HG02870 (cell line): ENCODE measurements at regions not wholly inside any gene's neighbourhood (a gene's known extent, or its start where the extent isn't known, plus 50 kb on each side); places are given as distances from the start of the nearest gene placed in this dataset.

Experiments
- ATAC-seq: cut with Tn5 transposase; IDR thresholded peaks from one replicate; pipeline ENCODE4 v1.9.1; 2021; ENCODE audit warnings: mild to moderate bottlenecking, moderate library complexity; ENCODE audit not compliant: unreplicated experiment

DNA sequence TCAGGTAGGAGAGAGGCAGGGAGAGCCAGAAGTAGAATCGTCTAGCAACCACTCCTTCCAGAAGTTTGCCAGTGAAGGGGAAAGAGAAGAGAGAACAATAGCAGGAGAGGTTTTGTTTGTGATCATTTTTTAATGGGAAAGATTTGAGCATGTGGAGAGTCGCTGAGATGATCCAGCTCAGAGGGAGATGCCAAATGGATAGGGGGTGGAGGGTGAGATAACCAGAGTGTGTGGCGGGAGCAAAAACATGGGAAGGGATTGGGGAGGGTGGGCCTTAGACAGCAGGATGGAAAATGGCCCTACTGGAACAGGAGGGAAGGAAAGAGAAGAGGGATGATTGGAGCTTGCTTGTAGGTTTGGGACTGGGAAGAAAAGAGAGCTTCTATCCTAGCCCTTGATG is 269.8 kb downstream of the GLI2 start:
- no peak for ATAC-seq

GRCh38 chr2:121006743-121007489 is 271.2 kb downstream of the GLI2 start:
- no peak for ATAC-seq

GRCh38 chr2:121007490-121007853 is 271.8 kb downstream of the GLI2 start:
- ATAC-seq = no peak

DNA sequence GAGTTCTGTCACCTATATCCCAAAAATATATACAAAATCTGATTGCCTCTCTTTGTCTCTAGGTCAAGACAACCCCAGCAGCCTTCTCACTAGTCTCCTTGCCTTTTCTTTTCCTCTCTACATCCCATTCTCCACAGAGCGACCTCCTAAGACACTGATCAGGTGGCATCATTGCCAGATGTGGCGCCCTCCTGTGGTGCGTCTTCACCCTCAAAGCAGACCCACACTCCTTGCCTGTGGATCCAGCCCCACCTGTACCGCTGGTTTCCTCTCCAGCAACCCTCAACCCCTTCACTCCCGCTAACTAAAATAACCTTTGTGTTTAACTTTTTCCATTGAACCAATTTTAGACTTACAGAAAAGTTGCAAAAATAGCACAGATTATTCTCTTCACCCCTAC is 273.3 kb downstream of the GLI2 start:
- ATAC-seq = no peak

DNA sequence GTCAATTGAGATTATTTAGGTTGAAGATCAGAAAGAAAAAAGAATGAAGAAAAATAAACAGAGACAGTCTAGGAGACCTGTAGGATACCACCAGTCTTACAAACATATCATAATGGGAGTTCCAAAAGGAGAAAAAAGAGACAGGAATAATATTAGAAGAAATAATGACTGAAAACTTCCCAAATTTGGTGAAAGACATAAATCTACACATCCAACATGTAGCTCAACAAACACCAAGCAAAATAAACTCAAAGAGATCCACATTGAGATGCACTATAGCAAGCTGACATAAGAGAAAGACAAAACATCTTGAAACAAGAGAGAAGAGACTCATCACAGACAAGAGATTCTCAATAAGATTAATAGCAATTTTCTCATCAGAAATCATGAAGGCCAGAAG is 274.0 kb downstream of the TFCP2L1 start:
- no peak for ATAC-seq

GRCh38 chr2:121014876-121015275 is 270.1 kb downstream of the TFCP2L1 start:
- no peak for ATAC-seq

DNA sequence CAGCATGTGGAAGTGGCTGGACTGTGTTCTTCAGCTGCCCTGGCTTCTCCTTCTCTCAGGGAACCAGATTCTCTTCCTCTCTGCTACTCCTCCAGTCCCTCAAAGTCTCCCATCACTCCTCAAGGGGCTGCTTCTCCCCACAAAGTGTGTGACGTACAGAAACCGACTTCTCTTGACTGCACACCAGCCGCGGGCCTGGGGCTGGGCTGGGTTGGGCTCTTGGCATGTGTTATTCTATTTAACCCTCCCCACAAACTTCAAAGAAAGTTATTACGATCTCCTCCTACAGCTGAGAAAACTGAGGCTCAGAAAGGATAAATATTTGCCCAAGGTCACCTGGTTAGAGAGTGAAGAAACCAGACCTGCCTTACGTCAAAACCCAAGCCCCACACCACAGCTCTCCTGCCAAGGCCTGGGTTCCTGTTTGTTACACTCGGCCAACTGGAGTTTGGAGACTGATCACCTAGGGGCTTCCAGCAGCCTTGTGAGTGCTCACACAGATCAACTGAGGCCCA is 269.0 kb downstream of the TFCP2L1 start:
- ATAC-seq = no peak

GRCh38 chr2:121017396-121017795 is 267.6 kb downstream of the TFCP2L1 start:
- ATAC-seq = no peak

- no peak for ATAC-seq
Observed at GRCh38 chr2:121018136-121019061, 266.6 kb downstream of the TFCP2L1 start.

DNA sequence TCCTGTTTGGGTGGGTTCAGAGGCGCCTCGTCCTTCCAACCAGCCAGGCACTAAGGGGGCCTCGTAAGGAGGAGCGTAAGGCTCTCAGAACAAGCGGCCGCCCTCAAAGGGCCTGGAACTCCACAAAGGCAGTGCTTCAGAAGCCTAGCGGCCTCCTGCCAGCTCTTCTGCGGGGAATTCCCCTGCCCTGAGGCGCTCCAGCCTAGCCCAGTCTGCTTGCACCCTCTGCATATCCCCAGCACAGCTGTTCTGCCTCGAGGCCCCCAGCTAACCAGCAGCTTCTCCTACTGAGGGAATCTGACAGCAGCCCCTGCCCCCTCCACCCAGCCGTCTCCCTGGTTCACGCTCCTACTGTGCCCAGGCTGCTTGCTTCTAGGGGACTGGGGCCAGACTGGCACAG is 265.9 kb downstream of the TFCP2L1 start:
- ATAC-seq = no peak

GRCh38 chr2:121019756-121020155 is 265.2 kb downstream of the TFCP2L1 start:
- ATAC-seq = no peak

- ATAC-seq = no peak
Observed at GRCh38 chr2:121021685-121022084, 263.3 kb downstream of the TFCP2L1 start.

DNA sequence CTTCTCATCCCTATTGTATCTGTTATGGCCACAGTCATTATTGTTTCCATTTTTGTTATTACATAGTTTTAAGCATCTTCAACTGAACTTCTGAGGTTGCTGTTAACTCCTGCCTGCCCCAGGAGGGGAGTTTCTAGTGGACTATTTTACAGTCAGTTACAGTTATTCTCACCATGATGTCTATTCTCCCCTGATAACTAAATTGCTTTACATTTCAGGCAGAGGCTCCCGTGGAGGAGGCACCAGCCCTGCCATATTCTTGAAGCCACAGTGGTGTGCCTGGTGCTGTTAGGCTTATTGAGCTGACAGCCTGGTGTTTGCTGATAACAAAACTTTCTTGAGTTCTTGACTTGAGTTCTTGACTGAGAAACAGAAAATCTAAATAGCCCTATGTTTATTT is 256.4 kb downstream of the TFCP2L1 start:
- ATAC-seq = no peak

- ATAC-seq = no peak
Observed at GRCh38 chr2:121030523-121030922, 254.5 kb downstream of the TFCP2L1 start.

GRCh38 chr2:121031568-121032340 is 253.2 kb downstream of the TFCP2L1 start:
- ATAC-seq = no peak

DNA sequence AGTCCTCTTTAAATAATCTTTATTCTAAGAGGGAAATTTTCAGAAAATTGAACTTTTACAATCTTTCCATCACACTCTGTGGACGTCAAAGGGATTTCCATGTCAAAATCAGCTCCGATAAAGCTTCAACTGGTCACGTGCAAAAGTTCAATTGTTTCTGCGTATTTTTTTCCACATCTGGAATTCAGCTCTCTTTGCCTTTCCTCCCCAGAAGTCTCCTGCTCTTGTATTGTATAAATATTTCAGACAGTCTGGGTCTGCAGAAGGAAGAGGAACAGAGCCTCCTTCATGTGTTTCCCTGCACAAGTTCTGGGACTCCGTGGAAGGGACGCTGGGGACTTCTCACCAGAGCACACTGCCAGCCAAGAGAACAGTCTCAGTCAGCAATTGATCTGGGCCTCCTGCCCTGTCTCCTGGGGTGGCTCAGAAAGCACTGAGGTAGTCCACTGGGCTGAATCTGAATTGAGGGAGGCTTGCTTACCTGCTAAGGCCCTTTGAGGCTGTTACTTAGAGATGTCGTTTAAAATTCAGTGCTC is 251.5 kb downstream of the TFCP2L1 start:
- ATAC-seq = no peak

DNA sequence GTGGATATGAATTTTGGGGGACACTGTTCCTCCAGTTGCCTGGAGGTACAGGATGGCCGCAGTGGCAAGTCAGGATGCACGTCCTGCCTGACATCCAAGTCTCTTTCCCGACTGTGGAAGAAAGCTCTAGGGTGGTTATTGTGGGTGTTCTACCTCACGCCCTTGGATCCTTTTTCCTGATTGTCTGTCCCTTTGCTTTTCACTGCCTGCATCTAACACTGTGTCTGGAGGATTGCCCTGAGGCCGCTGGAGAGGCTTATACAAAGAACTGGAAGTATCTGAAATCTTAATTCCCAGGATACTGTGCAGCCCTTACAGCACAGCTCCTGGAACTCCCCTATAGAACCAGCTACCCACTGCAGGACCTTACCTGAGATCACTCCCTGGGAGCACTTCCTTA is 250.5 kb downstream of the TFCP2L1 start:
- ATAC-seq = no peak

- no peak for ATAC-seq
Observed at GRCh38 chr2:121036226-121036692, 248.7 kb downstream of the TFCP2L1 start.

GRCh38 chr2:121037480-121037879 is 247.5 kb downstream of the TFCP2L1 start:
- ATAC-seq = no peak

- no peak for ATAC-seq
Observed at GRCh38 chr2:121038031-121038430, 247.0 kb downstream of the TFCP2L1 start.

DNA sequence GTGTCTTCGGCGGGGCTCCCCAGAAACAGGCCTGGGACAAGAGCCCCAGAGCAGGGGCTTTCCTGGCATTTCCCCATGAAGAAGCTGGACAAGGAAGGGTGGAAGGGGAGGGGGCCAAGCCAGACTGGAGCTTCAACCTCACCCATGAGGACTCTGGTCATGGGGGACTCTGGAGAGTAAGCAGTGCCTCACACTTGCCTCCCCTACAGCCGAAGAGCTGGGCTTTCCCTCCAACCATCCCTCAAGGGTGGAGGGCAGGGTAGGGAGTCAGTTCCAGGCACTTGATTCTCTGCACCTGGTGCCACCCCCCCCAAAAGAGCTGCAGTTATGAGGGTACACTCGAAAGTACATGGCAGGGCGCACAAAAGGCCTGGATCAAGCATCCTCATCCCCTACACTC is 246.6 kb downstream of the TFCP2L1 start:
- ATAC-seq = no peak
